Mammary epithelial cell (primary cell): ENCODE measurements at regions not wholly inside any gene's neighbourhood (a gene's known extent, or its start where the extent isn't known, plus 50 kb on each side); places are given as distances from the start of the nearest gene placed in this dataset.

ENCODE experiments used
- EZH2 ChIP-seq: IDR thresholded peaks from 2 replicates; pipeline ENCODE4 v1.6.1; 2012; ENCODE audit warnings: low read length, inconsistent platforms, borderline replicate concordance
- TF ChIP-seq, protein P1 (sequence below), 2 donors: IDR thresholded peaks in 1 of 2; conservative IDR thresholded peaks in 1 of 2; 2 replicates each; pipeline ENCODE4 v1.5.1; 2011 to 2012; ENCODE audit warnings: inconsistent platforms in 2 of 2, low read length in 2 of 2, mild to moderate bottlenecking in 2 of 2, control low read depth in 1 of 2, low read depth in 1 of 2; ENCODE audit not compliant: insufficient read depth in 1 of 2; ENCODE audit errors: extremely low read depth in 1 of 2

DNA sequence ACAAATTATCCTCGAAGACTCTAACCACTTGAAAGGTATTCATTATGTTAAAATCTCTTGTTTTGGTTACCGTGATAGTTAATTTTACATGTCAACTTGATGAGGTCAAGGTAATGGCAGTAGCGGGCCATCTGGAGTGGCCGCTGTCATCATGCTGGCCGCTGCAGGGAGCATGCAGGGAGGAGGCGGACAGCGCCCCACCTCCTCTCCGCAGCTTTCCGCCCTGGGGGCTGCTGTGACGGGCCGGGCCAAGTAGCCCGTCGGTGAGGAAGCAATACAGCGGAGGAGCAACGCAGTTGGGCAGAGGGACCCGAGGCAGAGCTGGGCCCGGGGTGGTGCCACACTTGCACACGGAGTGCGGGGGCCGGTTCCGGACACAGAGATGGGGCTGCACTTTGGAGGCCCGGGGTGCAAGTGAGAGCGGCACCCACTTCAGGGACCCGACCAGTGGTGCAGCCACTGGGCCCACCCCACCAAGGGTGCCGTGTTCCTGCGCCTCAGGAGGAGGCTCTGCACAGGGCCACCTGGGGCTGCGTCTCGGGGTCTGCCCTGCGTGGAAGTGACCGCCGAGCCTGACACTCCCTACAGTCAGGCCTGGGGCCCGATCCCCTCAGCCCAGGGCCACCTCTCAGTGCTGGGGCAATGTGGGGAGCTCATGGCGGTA is 452.4 kb downstream of the LRATD1 start:
- TF ChIP-seq, protein P1, sequence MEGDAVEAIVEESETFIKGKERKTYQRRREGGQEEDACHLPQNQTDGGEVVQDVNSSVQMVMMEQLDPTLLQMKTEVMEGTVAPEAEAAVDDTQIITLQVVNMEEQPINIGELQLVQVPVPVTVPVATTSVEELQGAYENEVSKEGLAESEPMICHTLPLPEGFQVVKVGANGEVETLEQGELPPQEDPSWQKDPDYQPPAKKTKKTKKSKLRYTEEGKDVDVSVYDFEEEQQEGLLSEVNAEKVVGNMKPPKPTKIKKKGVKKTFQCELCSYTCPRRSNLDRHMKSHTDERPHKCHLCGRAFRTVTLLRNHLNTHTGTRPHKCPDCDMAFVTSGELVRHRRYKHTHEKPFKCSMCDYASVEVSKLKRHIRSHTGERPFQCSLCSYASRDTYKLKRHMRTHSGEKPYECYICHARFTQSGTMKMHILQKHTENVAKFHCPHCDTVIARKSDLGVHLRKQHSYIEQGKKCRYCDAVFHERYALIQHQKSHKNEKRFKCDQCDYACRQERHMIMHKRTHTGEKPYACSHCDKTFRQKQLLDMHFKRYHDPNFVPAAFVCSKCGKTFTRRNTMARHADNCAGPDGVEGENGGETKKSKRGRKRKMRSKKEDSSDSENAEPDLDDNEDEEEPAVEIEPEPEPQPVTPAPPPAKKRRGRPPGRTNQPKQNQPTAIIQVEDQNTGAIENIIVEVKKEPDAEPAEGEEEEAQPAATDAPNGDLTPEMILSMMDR (conservative IDR thresholded peaks at IDR 0.05 in 1 of 2, IDR thresholded peaks at IDR 0.05 in 1 of 2; ENCODE audit: extremely low read depth in 1 of 2, insufficient read depth in 1 of 2, low read depth in 1 of 2, low read length in 2 of 2), result no peak
- no peak for TF ChIP-seq EZH2
